ENCODE measurements at regions not wholly inside any gene's neighbourhood (a gene's known extent, or its start where the extent isn't known, plus 50 kb on each side); places are given as distances from the start of the nearest gene placed in this dataset.

GRCh38 chr19:28492201-28492600 is 720.8 kb downstream of the UQCRFS1 start:
- no peak for DNase-seq

GRCh38 chr19:28489776-28490175 is 723.2 kb downstream of the UQCRFS1 start:
- DNase-seq = no peak

- DNase-seq = no peak
Observed at GRCh38 chr19:28489126-28489660, 723.8 kb downstream of the UQCRFS1 start.

- no peak for DNase-seq
Observed at GRCh38 chr19:28487999-28488398, 725.0 kb downstream of the UQCRFS1 start.

GRCh38 chr19:28486926-28487325 is 726.0 kb downstream of the UQCRFS1 start:
- no peak for DNase-seq

- DNase-seq = no peak
Observed at GRCh38 chr19:28486473-28486872, 726.5 kb downstream of the UQCRFS1 start.

GRCh38 chr19:28485292-28485691 is 727.7 kb downstream of the UQCRFS1 start:
- no peak for DNase-seq

GRCh38 chr19:28483197-28483596 is 729.8 kb downstream of the UQCRFS1 start:
- no peak for DNase-seq

- no peak for DNase-seq
Observed at GRCh38 chr19:28482221-28482620, 730.7 kb downstream of the UQCRFS1 start.

- DNase-seq = no peak
Observed at GRCh38 chr19:28481674-28482073, 731.3 kb downstream of the UQCRFS1 start.

GRCh38 chr19:28475525-28475924 is 737.4 kb downstream of the UQCRFS1 start:
- no peak for DNase-seq

- no peak for DNase-seq
Observed at GRCh38 chr19:28472843-28473242, 740.1 kb downstream of the UQCRFS1 start.

GRCh38 chr19:28471731-28472510 is 741.0 kb downstream of the UQCRFS1 start:
- DNase-seq = no peak

- DNase-seq = no peak
Observed at GRCh38 chr19:28469544-28469943, 743.4 kb downstream of the UQCRFS1 start.

- no peak for DNase-seq
Observed at GRCh38 chr19:28468701-28469459, 744.1 kb downstream of the UQCRFS1 start.

GRCh38 chr19:28466107-28467045 is 746.6 kb downstream of the UQCRFS1 start:
- DNase-seq = no peak

GRCh38 chr19:28465371-28466086 is 747.4 kb downstream of the UQCRFS1 start:
- no peak for DNase-seq

- no peak for DNase-seq
Observed at GRCh38 chr19:28463493-28464053, 749.4 kb downstream of the UQCRFS1 start.

- no peak for DNase-seq
Observed at GRCh38 chr19:28457620-28458019, 755.3 kb downstream of the UQCRFS1 start.

- DNase-seq = no peak
Observed at GRCh38 chr19:28456708-28457320, 756.1 kb downstream of the UQCRFS1 start.

GRCh38 chr19:28456252-28456651 is 756.7 kb downstream of the UQCRFS1 start:
- DNase-seq = no peak
